ENCODE measurements at regions not wholly inside any gene's neighbourhood (a gene's known extent, or its start where the extent isn't known, plus 50 kb on each side); places are given as distances from the start of the nearest gene placed in this dataset.

GRCh38 chr9:84514421-84514820 lies 155.1 kb upstream of the NTRK2 start:
- DNase-seq, result no peak
- TF ChIP-seq, protein P1, sequence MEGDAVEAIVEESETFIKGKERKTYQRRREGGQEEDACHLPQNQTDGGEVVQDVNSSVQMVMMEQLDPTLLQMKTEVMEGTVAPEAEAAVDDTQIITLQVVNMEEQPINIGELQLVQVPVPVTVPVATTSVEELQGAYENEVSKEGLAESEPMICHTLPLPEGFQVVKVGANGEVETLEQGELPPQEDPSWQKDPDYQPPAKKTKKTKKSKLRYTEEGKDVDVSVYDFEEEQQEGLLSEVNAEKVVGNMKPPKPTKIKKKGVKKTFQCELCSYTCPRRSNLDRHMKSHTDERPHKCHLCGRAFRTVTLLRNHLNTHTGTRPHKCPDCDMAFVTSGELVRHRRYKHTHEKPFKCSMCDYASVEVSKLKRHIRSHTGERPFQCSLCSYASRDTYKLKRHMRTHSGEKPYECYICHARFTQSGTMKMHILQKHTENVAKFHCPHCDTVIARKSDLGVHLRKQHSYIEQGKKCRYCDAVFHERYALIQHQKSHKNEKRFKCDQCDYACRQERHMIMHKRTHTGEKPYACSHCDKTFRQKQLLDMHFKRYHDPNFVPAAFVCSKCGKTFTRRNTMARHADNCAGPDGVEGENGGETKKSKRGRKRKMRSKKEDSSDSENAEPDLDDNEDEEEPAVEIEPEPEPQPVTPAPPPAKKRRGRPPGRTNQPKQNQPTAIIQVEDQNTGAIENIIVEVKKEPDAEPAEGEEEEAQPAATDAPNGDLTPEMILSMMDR (conservative IDR thresholded peaks at IDR 0.05; ENCODE audit: low read depth, low read length), result no peak
- TF ChIP-seq EZH2phosphoT487 (IDR thresholded peaks at IDR 0.05; ENCODE audit: borderline replicate concordance, low read length), result no peak
- no peak overlapping the region for H2AFZ ChIP-seq (ENCODE audit: low read length)
- no peak overlapping the region for H3K4me2 ChIP-seq (ENCODE audit: low read length)
- no peaks in the 10 kb centered on the region for H3K9me3 ChIP-seq (ENCODE audit: low read length)
- H3K9me2 ChIP-seq (replicated peaks; ENCODE audit: low read length), result no peaks in the 10 kb centered on the region
- H3F3A ChIP-seq (ENCODE audit: low read length, unreplicated experiment), result no peaks in the 10 kb centered on the region
- ChIA-PET CTCF (no interaction called here), POLR2A (ENCODE audit: unreplicated experiment) (no interaction called here)
- H3K79me2 ChIP-seq (ENCODE audit: low read length), result no peaks in the 10 kb centered on the region
- no peaks in the 10 kb centered on the region for H3K4me1 ChIP-seq (ENCODE audit: insufficient read depth, low read length)
- H3K9ac ChIP-seq (ENCODE audit: low read length), result no peak overlapping the region
- H3K36me3 ChIP-seq (ENCODE audit: low read depth, low read length), result no peaks in the 10 kb centered on the region
- no TSS peak for BruUV-seq (replicated peaks)
- no peak overlapping the region for H3K4me3 ChIP-seq (ENCODE audit: low read length)
- H3K27ac ChIP-seq (ENCODE audit: low read length), result no peak overlapping the region
- no peak for ATAC-seq
- no peaks in the 10 kb centered on the region for H4K20me1 ChIP-seq (ENCODE audit: low read length)
- intact Hi-C loops (cut with micrococcal nuclease), result no loop called here
- no peaks in the 10 kb centered on the region for H3K27me3 ChIP-seq (ENCODE audit: low read length)

- BruUV-seq (replicated peaks), result no TSS peak
- no peaks in the 10 kb centered on the region for H4K20me1 ChIP-seq (ENCODE audit: low read length)
- no peaks in the 10 kb centered on the region for H3F3A ChIP-seq (ENCODE audit: low read length, unreplicated experiment)
- no peak overlapping the region for H3K4me2 ChIP-seq (ENCODE audit: low read length)
- no peaks in the 10 kb centered on the region for H3K27me3 ChIP-seq (ENCODE audit: low read length)
- ATAC-seq (no peak), DNase-seq (no peak)
- no peak overlapping the region for H3K9ac ChIP-seq (ENCODE audit: low read length)
- POLR2A ChIA-PET (ENCODE audit: unreplicated experiment), result no interaction called here
- no peaks in the 10 kb centered on the region for H3K36me3 ChIP-seq (ENCODE audit: low read depth, low read length)
- no peak overlapping the region for H3K4me3 ChIP-seq (ENCODE audit: low read length)
- H3K79me2 ChIP-seq (ENCODE audit: low read length), result no peaks in the 10 kb centered on the region
- no peaks in the 10 kb centered on the region for H3K4me1 ChIP-seq (ENCODE audit: insufficient read depth, low read length)
- CTCF ChIA-PET, result no interaction called here
- H2AFZ ChIP-seq (ENCODE audit: low read length), result no peak overlapping the region
- TF ChIP-seq EZH2phosphoT487 (IDR thresholded peaks at IDR 0.05; ENCODE audit: borderline replicate concordance, low read length), result no peak
- TF ChIP-seq, protein P1 (conservative IDR thresholded peaks at IDR 0.05; ENCODE audit: low read depth, low read length), result no peak
- no peak for TF ChIP-seq EZH2 (IDR thresholded peaks at IDR 0.05; ENCODE audit: low read length, unreplicated experiment)
- no peak overlapping the region for H3K27ac ChIP-seq (ENCODE audit: low read length)
- intact Hi-C loops (cut with micrococcal nuclease), result no loop called here
- H3K9me2 ChIP-seq (replicated peaks; ENCODE audit: low read length), result no peaks in the 10 kb centered on the region
- H3K9me3 ChIP-seq (ENCODE audit: low read length), result no peaks in the 10 kb centered on the region
These were observed 152.5 kb upstream of the NTRK2 start for GRCh38 chr9:84517026-84517425.

DNA sequence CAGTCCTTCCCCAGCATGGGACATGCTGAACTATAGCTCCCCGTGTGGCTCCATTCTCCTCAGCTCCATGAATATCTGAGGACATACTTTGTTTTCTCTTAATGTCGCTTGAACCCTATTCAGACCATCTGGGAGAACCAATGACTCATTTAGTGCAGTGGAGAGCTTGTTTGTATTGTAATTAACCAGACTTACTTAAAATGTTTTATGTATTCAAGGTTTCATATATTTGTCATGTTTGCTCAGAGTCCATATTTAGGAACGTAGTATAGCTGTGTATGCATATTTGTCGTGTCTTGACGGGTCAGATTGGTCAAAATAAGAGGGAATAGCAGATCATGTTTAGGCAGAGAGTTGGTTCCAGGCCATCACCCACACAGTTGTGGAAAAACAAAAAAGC lies 150.1 kb upstream of the NTRK2 start:
- Histone ChIP-seq H3K9ac (ENCODE audit: low read length) (no peak overlapping the region), H4K20me1 (ENCODE audit: low read length) (no peaks in the 10 kb centered on the region), H3K9me3 (ENCODE audit: low read length) (no peaks in the 10 kb centered on the region), H2AFZ (ENCODE audit: low read length) (no peak overlapping the region), H3K36me3 (ENCODE audit: low read depth, low read length) (no peaks in the 10 kb centered on the region), H3K4me1 (ENCODE audit: insufficient read depth, low read length) (no peaks in the 10 kb centered on the region), H3K27me3 (ENCODE audit: low read length) (no peaks in the 10 kb centered on the region), H3K79me2 (ENCODE audit: low read length) (no peaks in the 10 kb centered on the region), H3K4me2 (ENCODE audit: low read length) (no peak overlapping the region), H3K4me3 (ENCODE audit: low read length) (no peak overlapping the region), H3K27ac (ENCODE audit: low read length) (no peak overlapping the region), H3K9me2 (replicated peaks; ENCODE audit: low read length) (no peaks in the 10 kb centered on the region), H3F3A (ENCODE audit: low read length, unreplicated experiment) (no peaks in the 10 kb centered on the region)
- DNase-seq (no peak), ATAC-seq (no peak)
- no peak for TF ChIP-seq EZH2phosphoT487 (IDR thresholded peaks at IDR 0.05; ENCODE audit: borderline replicate concordance, low read length)
- no peak for TF ChIP-seq EZH2 (IDR thresholded peaks at IDR 0.05; ENCODE audit: low read length, unreplicated experiment)
- TF ChIP-seq, protein P1 (conservative IDR thresholded peaks at IDR 0.05; ENCODE audit: low read depth, low read length), result no peak
- no TSS peak for BruUV-seq (replicated peaks)
- POLR2A ChIA-PET (ENCODE audit: unreplicated experiment), result no interaction called here
- CTCF ChIA-PET, result no interaction called here
- intact Hi-C loops (cut with micrococcal nuclease), result no loop called here
